Stomach smooth muscle (tissue), 2 donors: ENCODE measurements at regions not wholly inside any gene's neighbourhood (a gene's known extent, or its start where the extent isn't known, plus 50 kb on each side); places are given as distances from the start of the nearest gene placed in this dataset.

Experiments
- H3K27ac ChIP-seq: one replicate; pipeline ENCODE4 v1.7.0; 2013; ENCODE audit warnings: mild to moderate bottlenecking, low read length, inconsistent platforms
- H3K27me3 ChIP-seq, 2 donors: one replicate each; pipeline ENCODE4 v1.7.0; 2013; ENCODE audit warnings: low read length in 2 of 2; ENCODE audit not compliant: insufficient read depth in 2 of 2, control insufficient read depth in 1 of 2
- H3K36me3 ChIP-seq, 2 donors: one replicate each; pipeline ENCODE4 v1.7.0; 2013; ENCODE audit warnings: low read length in 2 of 2; ENCODE audit not compliant: control insufficient read depth in 2 of 2, insufficient read depth in 2 of 2
- H3K4me1 ChIP-seq: one replicate; pipeline ENCODE4 v1.7.0; 2013; ENCODE audit warnings: low read length; ENCODE audit not compliant: control insufficient read depth, insufficient read depth
- H3K4me3 ChIP-seq, 2 donors: one replicate each; pipeline ENCODE4 v1.7.0; 2013; ENCODE audit warnings: low read length in 2 of 2
- H3K9ac ChIP-seq, 2 donors: one replicate each; pipeline ENCODE4 v1.7.0; 2013; ENCODE audit warnings: low read length in 2 of 2, mild to moderate bottlenecking in 1 of 2
- H3K9me3 ChIP-seq, 2 donors: one replicate each; pipeline ENCODE4 v1.7.0; 2013; ENCODE audit warnings: low read length in 2 of 2; ENCODE audit not compliant: control insufficient read depth in 2 of 2
- donor health status: healthy.
- donor health status: Pancreatic carcinoma.

DNA sequence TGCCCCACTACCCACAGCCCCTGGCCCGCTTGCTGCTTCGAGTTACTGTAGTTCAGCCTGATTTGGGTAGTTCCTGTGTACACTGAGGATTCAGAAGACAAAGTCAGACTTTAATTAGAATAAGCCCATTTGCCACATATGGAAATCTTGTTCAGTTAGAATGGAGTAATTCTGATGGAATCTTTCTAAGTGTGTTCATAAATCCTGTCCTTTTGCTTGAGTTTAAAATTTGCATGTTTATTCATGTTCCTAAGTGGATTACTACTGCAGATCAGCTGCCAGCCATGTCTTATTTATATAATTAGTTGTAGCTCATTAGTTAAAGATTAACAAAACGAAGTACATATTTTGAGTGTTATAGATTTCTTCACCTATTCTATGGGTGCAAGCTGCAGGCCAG, 504.5 kb downstream of the PCNX1 start:
- Histone ChIP-seq H3K27ac (no peak overlapping the region), H3K4me3 (no peak overlapping the region), H3K27me3 (no peaks in the 10 kb centered on the region), H3K36me3 (no peaks in the 10 kb centered on the region), H3K9me3 (no peaks in the 10 kb centered on the region), H3K9ac (no peak overlapping the region), H3K4me1 (no peaks in the 10 kb centered on the region)

DNA sequence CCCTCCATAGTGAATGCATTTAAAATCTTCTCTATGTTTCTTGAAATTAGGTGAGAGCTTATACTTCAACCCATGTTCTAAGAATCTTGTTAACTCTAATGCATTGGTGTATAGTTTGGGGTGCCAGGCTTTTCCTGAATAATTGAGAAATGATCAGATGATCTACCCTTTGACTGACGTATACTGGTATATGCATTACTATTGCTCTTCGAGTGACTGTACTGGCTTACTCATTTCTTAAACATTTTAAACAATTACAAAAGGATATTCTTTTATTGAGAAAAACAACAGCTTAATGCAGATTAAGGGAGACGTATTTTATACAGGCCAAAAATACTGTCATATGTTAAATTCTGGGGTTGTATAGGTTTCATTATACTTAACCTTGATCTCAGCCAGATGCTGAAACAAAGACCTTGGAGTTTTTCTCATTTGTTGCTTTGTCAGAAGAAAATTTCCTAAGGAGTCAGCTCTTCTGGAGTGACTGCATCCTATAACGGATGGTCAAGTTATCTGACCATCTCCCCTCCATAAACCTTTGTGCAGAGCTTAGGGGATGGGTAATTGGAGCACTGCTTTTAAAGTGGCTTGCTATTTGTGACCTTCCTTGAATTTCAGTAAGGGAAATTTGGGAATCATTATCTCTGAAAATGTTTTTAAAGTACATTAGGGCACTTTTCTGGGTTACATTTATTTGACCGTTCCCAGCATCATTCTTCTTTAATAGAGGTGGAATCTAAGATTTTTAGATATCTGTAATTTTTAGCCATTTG, 507.6 kb downstream of the PCNX1 start:
- Histone ChIP-seq H3K27me3 (no peaks in the 10 kb centered on the region), H3K4me1 (no peaks in the 10 kb centered on the region), H3K36me3 (no peaks in the 10 kb centered on the region), H3K27ac (no peak overlapping the region), H3K4me3 (no peak overlapping the region), H3K9ac (no peak overlapping the region), H3K9me3 (no peaks in the 10 kb centered on the region)

DNA sequence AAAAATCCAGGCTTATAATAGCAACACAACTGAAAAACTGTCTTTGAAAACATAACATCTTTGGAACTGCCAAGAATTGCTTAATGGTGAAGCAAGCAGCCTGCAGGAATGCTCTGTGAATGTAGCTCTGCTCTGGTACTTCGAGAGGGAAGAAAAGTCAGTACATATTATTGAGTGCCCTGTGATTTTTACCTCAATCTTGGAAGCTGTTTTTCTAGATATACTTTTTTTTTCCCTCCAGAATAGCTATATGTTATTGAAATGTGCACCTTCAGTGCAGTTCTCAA, 508.1 kb downstream of the PCNX1 start:
- H3K27ac ChIP-seq, result no peak overlapping the region
- H3K36me3 ChIP-seq, result no peaks in the 10 kb centered on the region
- no peak overlapping the region for H3K9ac ChIP-seq
- no peaks in the 10 kb centered on the region for H3K9me3 ChIP-seq
- H3K4me3 ChIP-seq, result no peak overlapping the region
- H3K27me3 ChIP-seq, result no peaks in the 10 kb centered on the region
- no peaks in the 10 kb centered on the region for H3K4me1 ChIP-seq

DNA sequence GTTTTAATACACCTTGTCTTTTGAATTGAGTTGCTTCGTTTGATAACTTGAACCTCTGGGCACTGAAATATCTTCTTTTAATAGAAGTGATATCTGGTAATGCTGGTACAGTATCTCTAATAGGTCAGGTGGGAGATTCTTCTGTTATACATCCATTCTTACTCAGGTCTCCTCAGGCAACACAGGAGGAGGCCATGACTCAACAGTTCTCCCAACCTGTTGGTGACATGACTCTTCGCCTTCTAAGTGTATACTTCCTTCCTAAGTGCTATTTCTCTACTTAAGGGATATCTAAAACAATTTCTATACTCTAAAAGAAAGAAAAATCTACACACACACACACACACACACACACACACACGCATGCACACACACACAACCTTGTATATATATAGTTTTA, 509.1 kb downstream of the PCNX1 start:
- H3K27me3 ChIP-seq, result no peaks in the 10 kb centered on the region

DNA sequence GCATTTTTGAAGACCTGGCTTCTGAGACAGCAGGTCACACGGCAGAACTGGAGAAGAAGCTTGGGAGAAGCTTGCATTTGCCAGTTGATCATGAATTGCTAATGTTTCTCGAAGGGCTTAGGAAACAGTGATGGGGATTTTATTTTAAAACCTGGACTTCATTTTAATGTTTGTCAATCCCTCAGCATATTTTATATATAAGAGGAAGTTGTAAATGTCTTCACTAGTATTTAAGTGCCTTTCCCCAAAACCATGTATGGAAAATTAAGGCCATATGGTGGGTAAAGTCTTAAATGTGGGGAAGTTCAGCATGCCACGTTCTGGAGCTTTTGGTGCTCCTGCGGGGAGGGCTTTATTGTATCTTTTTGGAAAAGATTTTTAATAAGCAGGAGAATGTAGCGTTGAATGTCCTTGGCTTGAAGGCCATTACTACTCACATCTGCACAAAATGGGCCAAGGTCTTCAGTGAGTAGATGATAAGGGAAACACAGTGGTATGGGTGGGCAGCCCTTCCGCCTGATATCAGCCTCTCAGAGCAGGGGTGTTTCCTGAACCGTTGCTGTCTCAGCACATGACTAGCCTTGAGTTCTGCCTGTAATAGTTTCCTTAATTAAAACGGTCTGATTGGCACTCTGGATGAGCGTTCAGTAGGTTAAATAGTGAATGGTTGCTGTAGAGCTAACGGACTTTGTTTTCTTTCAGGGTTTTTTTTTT, 511.4 kb downstream of the PCNX1 start:
- no peak overlapping the region for H3K4me3 ChIP-seq
- H3K9me3 ChIP-seq, result no peaks in the 10 kb centered on the region
- H3K27ac ChIP-seq, result no peak overlapping the region
- H3K9ac ChIP-seq, result no peak overlapping the region
- no peaks in the 10 kb centered on the region for H3K27me3 ChIP-seq
- H3K4me1 ChIP-seq, result no peaks in the 10 kb centered on the region
- H3K36me3 ChIP-seq, result no peaks in the 10 kb centered on the region

More for the DNA sequence above, 509.1 kb downstream of the PCNX1 start:
- Histone ChIP-seq H3K4me1 (no peaks in the 10 kb centered on the region), H3K4me3 (no peak overlapping the region), H3K36me3 (no peaks in the 10 kb centered on the region), H3K27ac (no peak overlapping the region), H3K9ac (no peak overlapping the region), H3K9me3 (no peaks in the 10 kb centered on the region)

- Histone ChIP-seq H3K36me3 (no peaks in the 10 kb centered on the region), H3K27ac (no peak overlapping the region), H3K9ac (no peak overlapping the region), H3K9me3 (no peaks in the 10 kb centered on the region), H3K4me1 (no peaks in the 10 kb centered on the region), H3K27me3 (no peaks in the 10 kb centered on the region), H3K4me3 (no peak overlapping the region)
Observed at GRCh38 chr14:71423481-71423880, 508.7 kb upstream of the RGS6 start.

GRCh38 chr14:71424941-71425340, 507.3 kb upstream of the RGS6 start:
- H3K9me3 ChIP-seq, result no peaks in the 10 kb centered on the region
- no peaks in the 10 kb centered on the region for H3K36me3 ChIP-seq
- no peak overlapping the region for H3K4me3 ChIP-seq
- no peaks in the 10 kb centered on the region for H3K27me3 ChIP-seq
- no peaks in the 10 kb centered on the region for H3K4me1 ChIP-seq
- H3K9ac ChIP-seq, result no peak overlapping the region
- no peak overlapping the region for H3K27ac ChIP-seq

GRCh38 chr14:71426001-71426400, 506.2 kb upstream of the RGS6 start:
- Histone ChIP-seq H3K4me1 (no peaks in the 10 kb centered on the region), H3K36me3 (no peaks in the 10 kb centered on the region), H3K27me3 (no peaks in the 10 kb centered on the region), H3K27ac (no peak overlapping the region), H3K4me3 (no peak overlapping the region), H3K9ac (no peak overlapping the region), H3K9me3 (no peaks in the 10 kb centered on the region)

- H3K9me3 ChIP-seq, result no peaks in the 10 kb centered on the region
- no peak overlapping the region for H3K9ac ChIP-seq
- H3K36me3 ChIP-seq, result no peaks in the 10 kb centered on the region
- no peak overlapping the region for H3K27ac ChIP-seq
- no peaks in the 10 kb centered on the region for H3K27me3 ChIP-seq
- H3K4me3 ChIP-seq, result no peak overlapping the region
- no peaks in the 10 kb centered on the region for H3K4me1 ChIP-seq
Observed at GRCh38 chr14:71429902-71430301, 502.3 kb upstream of the RGS6 start.

DNA sequence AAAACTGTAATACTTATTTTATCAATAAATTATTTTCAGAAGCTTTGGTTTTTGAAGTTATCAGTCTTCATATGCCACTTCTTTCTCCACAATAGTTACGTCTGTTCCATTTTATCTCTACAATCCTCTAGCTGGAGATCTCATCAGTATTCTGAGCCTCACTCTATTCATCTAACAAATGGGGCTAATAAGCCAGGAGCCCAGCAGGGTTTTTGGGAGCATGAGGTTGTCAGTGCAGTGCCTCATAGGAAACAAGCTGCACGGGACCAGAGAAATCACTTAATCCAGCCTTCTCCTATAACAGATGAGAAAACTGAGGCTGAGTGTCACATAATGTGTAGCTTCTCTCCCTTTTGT, 501.9 kb upstream of the RGS6 start:
- no peak overlapping the region for H3K27ac ChIP-seq
- H3K36me3 ChIP-seq, result no peaks in the 10 kb centered on the region
- no peak overlapping the region for H3K4me3 ChIP-seq
- H3K9me3 ChIP-seq, result no peaks in the 10 kb centered on the region
- H3K27me3 ChIP-seq, result no peaks in the 10 kb centered on the region
- H3K4me1 ChIP-seq, result no peaks in the 10 kb centered on the region
- no peak overlapping the region for H3K9ac ChIP-seq

DNA sequence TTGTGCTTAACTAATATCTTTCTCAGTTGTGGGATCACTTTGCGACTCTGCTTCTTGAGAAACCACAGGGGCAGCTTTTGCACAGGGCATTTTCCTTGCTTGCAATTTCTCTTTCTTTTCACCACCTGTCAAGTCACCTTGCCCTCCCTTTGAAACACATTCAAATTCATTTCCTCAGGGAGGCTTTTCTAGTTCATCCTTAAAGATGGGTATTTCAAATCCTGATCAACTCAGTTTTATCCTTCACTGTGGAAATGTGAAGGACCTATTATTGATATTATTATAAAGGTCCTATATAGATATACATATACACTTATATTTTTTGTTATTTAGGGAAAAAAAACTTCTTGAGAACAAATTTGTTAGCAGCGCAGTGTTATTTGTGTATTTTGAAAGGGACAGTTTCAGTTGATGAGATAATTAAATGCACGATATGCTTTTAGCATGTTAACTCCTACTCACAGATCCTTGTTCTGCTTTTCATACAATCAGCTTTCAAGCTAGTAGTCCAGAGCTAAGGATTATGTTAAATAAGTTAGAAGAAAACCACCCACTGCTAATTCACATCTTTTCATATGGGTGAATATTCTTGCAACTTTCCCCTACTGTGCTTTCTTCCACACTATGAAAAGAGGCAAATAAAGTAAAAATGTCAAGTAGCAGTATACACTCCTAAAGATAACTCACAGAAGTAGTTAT, 501.4 kb upstream of the RGS6 start:
- no peak overlapping the region for H3K27ac ChIP-seq
- no peaks in the 10 kb centered on the region for H3K36me3 ChIP-seq
- H3K27me3 ChIP-seq, result no peaks in the 10 kb centered on the region
- no peaks in the 10 kb centered on the region for H3K4me1 ChIP-seq
- H3K9ac ChIP-seq, result no peak overlapping the region
- no peaks in the 10 kb centered on the region for H3K9me3 ChIP-seq
- H3K4me3 ChIP-seq, result no peak overlapping the region
